ENCODE measurements at regions not wholly inside any gene's neighbourhood (a gene's known extent, or its start where the extent isn't known, plus 50 kb on each side); places are given as distances from the start of the nearest gene placed in this dataset.

DNA sequence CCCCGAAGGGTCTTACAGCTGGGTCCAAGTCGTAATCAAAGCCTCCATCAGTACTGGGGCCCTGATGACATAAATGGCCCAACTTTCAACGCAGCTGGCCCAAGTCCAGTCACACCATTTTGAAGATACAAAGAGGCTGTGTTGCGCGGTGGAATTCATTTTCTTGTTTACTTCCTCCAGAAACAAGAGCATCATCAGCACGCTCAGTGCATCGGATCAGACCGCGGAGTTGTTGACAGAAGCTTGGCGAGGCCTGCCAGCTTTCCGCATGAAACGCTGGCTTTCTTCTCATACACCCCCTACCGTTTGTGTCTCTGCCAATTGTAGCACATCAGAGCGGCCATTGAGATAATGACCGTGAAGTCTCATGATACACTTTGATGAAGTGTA is 101.7 kb upstream of the SPATA31D4 start:
- TF ChIP-seq, protein P1, sequence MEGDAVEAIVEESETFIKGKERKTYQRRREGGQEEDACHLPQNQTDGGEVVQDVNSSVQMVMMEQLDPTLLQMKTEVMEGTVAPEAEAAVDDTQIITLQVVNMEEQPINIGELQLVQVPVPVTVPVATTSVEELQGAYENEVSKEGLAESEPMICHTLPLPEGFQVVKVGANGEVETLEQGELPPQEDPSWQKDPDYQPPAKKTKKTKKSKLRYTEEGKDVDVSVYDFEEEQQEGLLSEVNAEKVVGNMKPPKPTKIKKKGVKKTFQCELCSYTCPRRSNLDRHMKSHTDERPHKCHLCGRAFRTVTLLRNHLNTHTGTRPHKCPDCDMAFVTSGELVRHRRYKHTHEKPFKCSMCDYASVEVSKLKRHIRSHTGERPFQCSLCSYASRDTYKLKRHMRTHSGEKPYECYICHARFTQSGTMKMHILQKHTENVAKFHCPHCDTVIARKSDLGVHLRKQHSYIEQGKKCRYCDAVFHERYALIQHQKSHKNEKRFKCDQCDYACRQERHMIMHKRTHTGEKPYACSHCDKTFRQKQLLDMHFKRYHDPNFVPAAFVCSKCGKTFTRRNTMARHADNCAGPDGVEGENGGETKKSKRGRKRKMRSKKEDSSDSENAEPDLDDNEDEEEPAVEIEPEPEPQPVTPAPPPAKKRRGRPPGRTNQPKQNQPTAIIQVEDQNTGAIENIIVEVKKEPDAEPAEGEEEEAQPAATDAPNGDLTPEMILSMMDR (IDR thresholded peaks at IDR 0.05) = peak in 1 of 4 experiments; percentile 11
- no peak for TF ChIP-seq POLR2A (IDR thresholded peaks at IDR 0.05)

Measured in gastroesophageal sphincter (tissue), 3 donors.